NCI-H2107 treated with DMSO at 0.1 percent for 48 hours (cell line): ENCODE measurements at regions not wholly inside any gene's neighbourhood (a gene's known extent, or its start where the extent isn't known, plus 50 kb on each side); places are given as distances from the start of the nearest gene placed in this dataset.
"Not testable (repeated sequence)": the region's sequence is repeated elsewhere in the genome, so short reads cannot be mapped to it uniquely, and the experiment has no call there.

Experiments
- DNase-seq: peaks from one replicate; lab custom pipeline; 2025; ENCODE audit not compliant: unreplicated experiment; lab: John Stamatoyannopoulos, UW

DNA sequence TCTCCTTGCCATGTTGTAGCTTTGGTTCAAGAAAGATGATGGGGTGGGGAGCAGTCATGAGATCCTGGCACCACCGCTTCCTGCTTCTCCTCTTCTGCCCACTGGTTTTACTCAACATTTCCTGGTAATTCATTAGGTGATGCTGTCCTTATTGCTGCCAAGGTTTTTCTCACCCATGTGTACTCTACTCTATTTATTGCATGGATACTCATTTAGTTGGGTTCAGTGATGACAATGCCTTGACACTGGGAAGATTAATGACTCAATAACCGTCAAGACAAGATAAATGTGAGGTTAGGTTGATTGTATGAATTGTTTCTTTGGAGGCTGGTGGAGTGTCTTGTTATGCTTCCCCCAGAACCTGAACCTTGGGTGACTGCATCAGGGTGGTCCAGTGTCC is 484.2 kb downstream of the SIPA1L2 start:
- no peak for DNase-seq

DNA sequence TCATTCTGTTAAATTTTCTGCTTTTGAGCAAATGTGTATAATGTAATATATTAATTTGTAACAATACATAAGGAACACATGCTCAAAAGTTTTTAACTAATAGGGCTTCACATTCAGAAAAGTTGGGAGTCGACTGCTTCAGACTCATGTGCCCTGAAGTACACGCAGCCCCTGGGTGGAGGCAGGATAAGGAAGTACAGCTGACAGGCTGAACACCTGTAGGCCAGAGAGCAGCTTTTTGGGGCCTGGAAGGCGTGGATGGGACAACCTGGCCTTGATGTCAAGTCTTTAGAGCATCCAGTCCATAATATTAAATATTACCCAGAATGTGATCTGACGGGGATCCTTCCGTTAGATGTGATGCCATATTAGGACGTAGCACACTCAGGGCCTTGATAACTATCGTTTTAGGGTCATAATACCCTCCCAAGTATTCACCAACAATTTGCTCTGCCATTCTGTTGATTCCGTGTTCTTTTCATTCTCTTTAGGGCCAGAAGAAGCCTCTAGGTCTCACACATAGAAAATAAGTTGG is 485.2 kb downstream of the SIPA1L2 start:
- no peak for DNase-seq

GRCh38 chr1:232143315-232143886 is 486.5 kb downstream of the SIPA1L2 start:
- DNase-seq, result no peak

DNA sequence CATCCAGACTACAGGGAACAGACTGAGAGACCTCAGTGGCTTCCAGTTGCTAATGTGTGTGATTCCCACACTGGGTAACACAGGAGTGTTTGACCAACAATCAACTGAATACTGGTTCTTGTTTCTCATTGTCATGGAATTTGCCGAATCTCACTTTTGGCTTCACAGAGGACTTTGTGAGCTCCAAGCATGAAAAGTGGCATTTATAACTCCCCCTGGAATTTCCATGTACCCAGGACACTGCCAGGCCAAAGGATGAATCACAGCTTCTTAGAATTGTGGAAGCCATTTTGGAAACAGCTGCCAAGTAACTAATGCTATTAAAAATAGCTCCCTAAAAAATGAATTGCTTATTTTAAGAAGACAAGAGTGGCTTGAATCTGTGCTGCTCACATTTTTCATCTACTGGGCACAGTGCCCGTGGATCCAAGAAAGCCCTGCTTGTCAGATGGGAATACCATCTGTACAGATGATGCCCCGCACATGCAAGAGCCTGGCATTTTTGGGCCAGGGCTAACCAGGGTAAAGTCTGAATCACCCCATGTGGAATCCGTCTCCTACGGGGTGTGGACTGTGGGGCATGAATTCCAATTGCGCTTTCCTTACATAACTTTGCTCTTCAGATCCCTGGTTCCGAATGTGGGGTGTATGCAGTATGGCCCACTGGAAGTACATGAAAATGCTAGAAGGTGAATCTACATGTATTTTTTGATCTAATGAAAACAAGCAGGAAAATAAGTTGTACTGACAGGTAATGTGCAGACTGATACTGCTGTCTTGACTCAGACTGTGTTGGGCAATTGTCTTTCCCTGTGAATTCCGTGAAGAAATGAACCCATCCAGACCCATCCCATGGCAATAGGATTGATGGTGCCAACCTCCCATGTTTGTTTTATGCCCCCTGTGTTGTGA is 487.3 kb downstream of the SIPA1L2 start:
- no peak for DNase-seq

- not testable (repeated sequence) for DNase-seq
Measured at GRCh38 chr1:232141167-232141448, 488.8 kb downstream of the SIPA1L2 start.

- no peak for DNase-seq
Measured at GRCh38 chr1:232140419-232141166, 489.3 kb downstream of the SIPA1L2 start.

DNA sequence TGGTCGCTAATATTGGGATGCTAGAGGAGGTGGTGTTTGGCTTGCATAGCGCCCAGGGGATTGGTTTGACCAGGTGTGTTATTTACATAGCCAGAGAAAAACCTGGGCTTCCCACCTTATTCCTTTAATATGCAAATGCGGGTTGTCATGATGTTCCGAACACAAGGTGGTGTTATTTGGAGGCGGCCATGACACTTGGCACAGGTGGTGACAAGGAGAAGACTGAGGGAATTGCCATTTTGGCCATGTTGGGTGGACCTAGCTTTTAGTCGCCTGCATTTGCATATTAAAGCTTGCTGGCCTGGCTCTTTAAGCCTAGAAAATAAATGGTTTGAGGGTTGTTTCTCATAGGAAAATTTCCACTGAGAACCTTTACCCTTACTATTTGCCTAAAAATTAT is 490.5 kb downstream of the SIPA1L2 start:
- DNase-seq, result no peak

GRCh38 chr1:232138044-232138443 is 491.9 kb downstream of the SIPA1L2 start:
- DNase-seq, result no peak

GRCh38 chr1:232137066-232137465 is 492.9 kb downstream of the SIPA1L2 start:
- DNase-seq, result no peak

GRCh38 chr1:232136136-232136535 is 493.8 kb downstream of the SIPA1L2 start:
- DNase-seq, result no peak

GRCh38 chr1:232134365-232134764 is 495.6 kb downstream of the SIPA1L2 start:
- DNase-seq, result no peak

- no peak for DNase-seq
Measured at GRCh38 chr1:232132572-232132971, 497.4 kb downstream of the SIPA1L2 start.

DNA sequence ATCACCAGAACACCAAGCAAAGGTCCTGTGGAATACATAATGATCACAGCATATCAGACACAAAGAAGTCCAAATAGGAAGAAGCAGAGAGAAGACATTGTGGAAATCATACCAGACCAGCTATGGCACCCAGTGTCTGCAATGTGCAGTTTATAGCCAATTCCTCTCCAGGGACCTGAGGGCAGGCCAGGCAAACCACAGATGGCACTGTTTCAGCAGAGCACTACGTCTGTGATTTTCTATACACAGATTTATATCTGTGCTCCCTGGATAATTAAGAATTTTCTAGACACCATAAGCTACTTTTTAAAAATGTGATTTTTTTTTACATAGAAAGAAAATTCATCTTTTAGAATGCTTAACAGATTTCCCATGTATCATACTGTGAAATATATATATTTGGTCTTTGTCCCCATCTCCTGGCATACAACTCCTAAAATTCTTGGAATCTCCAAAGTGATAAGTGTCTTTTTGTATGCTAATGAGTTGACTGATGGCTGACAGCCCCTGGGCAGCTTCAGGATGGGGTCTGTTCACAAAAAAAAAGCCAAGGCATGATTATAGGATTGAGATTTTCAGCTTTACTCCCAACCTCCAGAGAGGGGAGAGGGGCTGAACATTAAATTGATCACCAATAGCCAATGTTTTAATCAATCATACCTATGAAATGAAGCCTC is 498.1 kb downstream of the SIPA1L2 start:
- DNase-seq, result no peak

DNA sequence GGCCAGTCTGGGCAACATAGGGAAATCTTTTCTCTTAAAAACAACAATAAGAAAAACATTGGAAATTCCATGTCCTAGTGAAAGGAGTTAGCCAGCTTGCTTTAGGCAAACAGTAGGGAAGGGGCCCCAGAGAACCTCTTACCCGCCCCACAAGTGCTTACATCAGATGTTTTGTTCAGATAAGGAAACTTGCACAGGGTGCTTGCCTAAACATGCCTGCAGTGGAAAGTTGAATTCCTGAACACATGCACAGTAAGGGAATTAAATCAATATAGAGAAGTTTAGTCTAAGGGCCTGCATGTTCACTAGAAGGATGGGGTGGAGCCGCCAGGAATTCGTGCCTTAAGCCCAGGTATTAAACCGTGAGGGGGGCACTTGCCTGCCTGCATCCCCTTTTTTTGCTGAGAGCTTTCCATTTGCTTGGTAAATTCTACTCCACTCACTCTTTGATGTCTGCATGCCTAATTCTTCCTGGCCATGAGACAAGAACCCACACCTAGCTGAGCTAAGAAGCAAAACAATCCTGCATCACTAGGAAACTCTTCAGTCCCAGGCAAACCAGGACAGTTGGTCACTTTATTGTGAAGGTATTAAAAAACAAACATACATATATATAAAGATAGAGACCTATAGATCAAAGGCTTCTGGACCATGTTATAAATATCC is 499.0 kb downstream of the SIPA1L2 start:
- DNase-seq, result no peak

DNA sequence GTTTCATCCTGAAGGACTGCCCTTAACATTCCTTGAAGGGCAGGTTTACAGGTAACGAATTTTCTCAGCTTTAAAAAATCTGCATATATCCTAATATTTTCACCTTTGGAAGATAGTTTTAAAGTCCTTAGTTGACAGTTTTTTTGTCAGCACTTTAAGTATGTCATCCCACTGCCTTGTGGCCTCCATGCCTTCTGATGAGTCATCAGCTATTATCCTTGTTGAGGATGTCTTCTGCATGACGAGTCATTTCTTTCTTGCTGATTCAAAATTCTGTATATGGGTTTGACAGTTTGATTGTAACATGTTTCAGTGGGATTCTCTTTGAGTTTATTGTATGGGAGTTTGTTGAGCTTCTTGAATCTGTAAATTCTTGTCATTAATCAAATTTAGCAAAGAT is 500.6 kb downstream of the DISC1 start:
- DNase-seq, result no peak

DNA sequence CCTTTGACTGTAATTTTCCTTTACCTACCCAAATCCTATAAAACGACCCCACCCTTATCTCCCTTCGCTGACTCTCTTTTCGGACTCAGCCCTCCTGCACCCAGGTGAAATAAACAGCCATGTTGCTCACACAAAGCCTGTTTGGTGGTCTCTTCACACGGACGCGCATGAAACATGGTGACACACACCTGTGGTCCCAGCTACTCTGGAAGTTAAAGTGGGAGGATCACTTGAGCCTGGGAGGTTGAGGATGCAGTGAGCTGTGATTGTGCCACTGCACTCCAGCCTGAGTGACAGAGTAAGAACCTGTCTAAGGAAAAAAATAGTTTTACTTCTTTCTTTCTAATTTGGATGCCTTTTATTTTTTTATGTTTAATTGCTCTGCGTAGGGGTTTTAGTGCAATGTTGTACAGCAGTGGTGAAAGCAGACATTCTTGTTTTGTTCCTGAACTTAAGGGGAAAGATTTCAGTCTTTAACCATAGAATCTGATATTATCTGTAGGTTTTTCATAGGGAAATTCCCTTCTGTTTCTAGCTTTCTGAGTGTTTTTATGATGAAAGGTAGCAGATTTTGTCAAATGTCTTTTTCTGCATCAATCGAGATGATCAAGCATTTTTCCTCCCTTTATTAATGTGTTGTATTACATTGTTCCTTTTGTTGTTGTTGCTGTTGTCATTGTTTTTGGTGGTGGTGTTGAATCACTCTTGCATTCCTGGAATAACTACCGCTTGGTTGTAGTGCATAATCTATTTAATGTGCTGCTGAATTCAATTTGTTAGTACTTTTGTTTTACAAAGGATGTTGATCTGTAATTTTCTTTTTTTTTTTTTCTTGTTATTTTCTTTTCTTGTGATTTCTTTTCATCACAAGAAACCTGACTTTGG is 497.4 kb downstream of the DISC1 start:
- no peak for DNase-seq

GRCh38 chr1:232117903-232118302 is 491.3 kb downstream of the DISC1 start:
- DNase-seq, result not testable (repeated sequence)

DNA sequence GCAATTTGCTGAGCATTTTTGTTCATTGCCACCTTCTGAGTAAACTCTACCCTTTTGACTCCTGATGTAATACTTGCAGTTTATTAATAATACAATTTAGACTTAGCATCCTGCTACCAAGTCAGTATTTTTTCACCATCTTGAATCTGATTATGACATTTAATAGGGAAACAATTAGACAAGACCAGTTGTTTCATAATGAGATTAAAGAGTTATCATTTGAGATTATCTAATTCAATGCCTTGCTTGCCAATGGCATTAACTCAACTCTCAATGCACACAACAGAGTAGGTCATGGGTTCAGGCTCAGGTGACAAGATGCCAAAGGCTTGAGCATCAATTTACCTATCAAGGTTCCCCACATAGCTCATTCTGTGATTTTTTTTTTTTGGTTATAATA is 488.4 kb downstream of the DISC1 start:
- DNase-seq, result no peak

DNA sequence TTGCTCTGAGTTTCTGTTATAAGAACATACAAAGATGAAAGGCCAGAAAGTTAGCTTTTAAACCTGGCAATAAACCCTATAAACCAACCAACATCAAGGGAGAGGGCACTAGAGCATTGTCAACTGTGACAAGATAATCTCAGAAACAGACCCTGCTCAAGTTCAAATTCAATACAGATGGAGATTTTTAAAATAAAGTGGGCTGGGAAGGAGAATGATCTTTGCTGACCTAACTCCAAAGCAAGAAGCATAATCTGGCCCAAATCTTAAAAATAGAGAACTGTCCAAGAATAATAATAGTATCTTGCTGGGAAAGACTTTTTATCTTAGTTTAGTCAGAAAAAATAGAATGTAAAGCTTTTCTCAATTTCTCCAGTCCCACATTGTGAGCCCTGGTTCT is 485.5 kb downstream of the DISC1 start:
- DNase-seq, result no peak

GRCh38 chr1:232111611-232112010 is 485.0 kb downstream of the DISC1 start:
- no peak for DNase-seq
